ENCODE measurements at regions not wholly inside any gene's neighbourhood (a gene's known extent, or its start where the extent isn't known, plus 50 kb on each side); places are given as distances from the start of the nearest gene placed in this dataset.
"Not testable (repeated sequence)": the region's sequence is repeated elsewhere in the genome, so short reads cannot be mapped to it uniquely, and the experiment has no call there.

GRCh38 chr12:62008703-62009102 is 251.5 kb upstream of the USP15 start:
- no peak for DNase-seq (ENCODE audit: low read depth)
- TF ChIP-seq CTCF (IDR thresholded peaks at IDR 0.05; ENCODE audit: low read depth, low read length, missing control alignments) = no peak
- no peak overlapping the region for H3K4me3 ChIP-seq (ENCODE audit: low read depth, low read length)

- DNase-seq (ENCODE audit: low read depth) = no peak
- no peak for TF ChIP-seq CTCF (IDR thresholded peaks at IDR 0.05; ENCODE audit: low read depth, low read length, missing control alignments)
- H3K4me3 ChIP-seq (ENCODE audit: low read depth, low read length) = no peak overlapping the region
Measured at GRCh38 chr12:62009445-62009844, 250.8 kb upstream of the USP15 start.

- not testable (repeated sequence) for DNase-seq (ENCODE audit: low read depth); H3K4me3 ChIP-seq (ENCODE audit: low read depth, low read length)
Measured at GRCh38 chr12:62010331-62010906, 249.8 kb upstream of the USP15 start.

GRCh38 chr12:62010973-62011372 is 249.2 kb upstream of the USP15 start:
- DNase-seq (ENCODE audit: low read depth) = not testable (repeated sequence)

GRCh38 chr12:62014330-62014729 is 245.9 kb upstream of the USP15 start:
- no peak for DNase-seq (ENCODE audit: low read depth)

More at GRCh38 chr12:62010973-62011372, 249.2 kb upstream of the USP15 start:
- not testable (repeated sequence) for H3K4me3 ChIP-seq (ENCODE audit: low read depth, low read length)

GRCh38 chr12:62016021-62016420 is 244.2 kb upstream of the USP15 start:
- no peak overlapping the region for H3K4me3 ChIP-seq (ENCODE audit: low read depth, low read length)
- no peak for TF ChIP-seq CTCF (IDR thresholded peaks at IDR 0.05; ENCODE audit: low read depth, low read length, missing control alignments)
- DNase-seq (ENCODE audit: low read depth) = no peak

More at GRCh38 chr12:62014330-62014729, 245.9 kb upstream of the USP15 start:
- TF ChIP-seq CTCF (IDR thresholded peaks at IDR 0.05; ENCODE audit: low read depth, low read length, missing control alignments) = no peak
- H3K4me3 ChIP-seq (ENCODE audit: low read depth, low read length) = no peak overlapping the region

- TF ChIP-seq CTCF (IDR thresholded peaks at IDR 0.05; ENCODE audit: low read depth, low read length, missing control alignments) = peak; percentile 23
- DNase-seq (ENCODE audit: low read depth) = no peak
- H3K4me3 ChIP-seq (ENCODE audit: low read depth, low read length) = no peak overlapping the region
Measured at GRCh38 chr12:62021808-62022207, 238.4 kb upstream of the USP15 start.

- no peak for TF ChIP-seq CTCF (IDR thresholded peaks at IDR 0.05; ENCODE audit: low read depth, low read length, missing control alignments)
- DNase-seq (ENCODE audit: low read depth) = no peak
- no peak overlapping the region for H3K4me3 ChIP-seq (ENCODE audit: low read depth, low read length)
Measured at GRCh38 chr12:62028536-62028935, 231.7 kb upstream of the USP15 start.
